ENCODE measurements at regions not wholly inside any gene's neighbourhood (a gene's known extent, or its start where the extent isn't known, plus 50 kb on each side); places are given as distances from the start of the nearest gene placed in this dataset.

DNA sequence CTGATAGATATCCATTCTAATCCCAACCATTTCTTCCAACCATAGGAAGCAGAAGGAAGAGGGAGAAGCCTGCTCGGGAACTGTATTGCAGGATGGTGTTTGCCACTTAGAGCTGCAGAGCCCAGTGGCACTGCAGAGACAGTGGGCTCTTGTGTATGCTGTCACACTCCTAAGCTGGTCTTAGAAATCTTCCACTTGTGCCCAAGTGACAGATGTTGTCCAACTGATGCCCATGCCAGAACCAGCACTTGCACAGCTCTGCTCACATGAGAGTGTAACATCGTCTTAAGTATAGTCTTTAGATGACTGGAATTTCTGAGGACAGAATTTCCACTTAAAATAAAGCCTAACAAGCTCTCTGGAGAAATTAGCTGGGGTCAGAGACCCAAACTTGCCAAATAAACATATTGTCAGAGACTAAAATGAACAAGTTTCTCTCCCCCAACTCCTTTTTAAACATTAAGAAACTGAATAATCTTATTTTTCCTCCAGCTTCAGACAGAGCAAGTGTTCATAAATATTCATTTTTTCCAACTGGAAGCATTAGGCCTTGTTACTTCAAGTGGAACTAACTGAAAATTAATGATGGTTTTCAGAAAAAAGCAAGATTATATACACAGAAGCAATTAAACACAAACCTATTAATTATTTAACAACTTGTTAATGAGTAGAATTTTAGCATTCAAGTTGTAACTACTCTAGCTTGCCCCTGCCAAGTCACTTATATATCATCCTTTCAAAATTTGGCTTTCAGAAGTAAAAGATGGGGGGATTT, 577.3 kb downstream of the AJAP1 start:
- Mint-ChIP-seq H3K4me1 (peaks cover 2% of the 10 kb centered on the region), H3K36me3 (no peaks in the 10 kb centered on the region), H3K27me3 (peaks cover 4% of the 10 kb centered on the region), H3K4me3 (no peak overlapping the region), H3K9me3 (peaks cover 11% of the 10 kb centered on the region), H3K27ac (no peak overlapping the region)
- no peak for DNase-seq

- Mint-ChIP-seq H3K27ac (no peak overlapping the region), H3K4me1 (no peaks in the 10 kb centered on the region), H3K36me3 (no peaks in the 10 kb centered on the region), H3K4me3 (no peak overlapping the region), H3K27me3 (peaks cover 4% of the 10 kb centered on the region), H3K9me3 (no peaks in the 10 kb centered on the region)
- no peak for DNase-seq
These were observed 572.7 kb downstream of the AJAP1 start for GRCh38 chr1:5227114-5227513.

GRCh38 chr1:5225707-5226704, 571.6 kb downstream of the AJAP1 start:
- H3K4me1 Mint-ChIP-seq: no peaks in the 10 kb centered on the region
- H3K4me3 Mint-ChIP-seq: no peak overlapping the region
- peaks cover 4% of the 10 kb centered on the region for H3K27me3 Mint-ChIP-seq
- DNase-seq: no peak
- no peaks in the 10 kb centered on the region for H3K36me3 Mint-ChIP-seq
- no peak overlapping the region for H3K27ac Mint-ChIP-seq
- no peaks in the 10 kb centered on the region for H3K9me3 Mint-ChIP-seq

DNA sequence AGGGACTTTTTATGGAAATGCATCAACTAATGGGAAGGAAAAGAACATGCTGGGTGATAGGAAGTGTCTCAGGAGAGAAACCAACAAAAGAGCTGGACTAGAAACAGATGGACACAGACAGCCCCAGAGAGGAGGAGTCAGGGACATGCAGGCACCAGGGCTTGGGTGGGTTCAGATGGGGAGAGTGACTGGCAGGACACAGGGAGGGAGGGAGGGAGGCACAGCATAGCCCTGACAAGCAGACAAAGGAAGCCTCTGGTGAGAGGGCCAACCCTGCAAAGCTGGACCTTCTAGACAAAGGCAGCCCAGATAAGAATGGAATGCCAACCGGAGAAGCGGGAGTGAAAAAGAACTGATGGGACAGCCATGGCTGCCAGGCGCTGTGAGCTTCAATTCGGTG, 568.8 kb downstream of the AJAP1 start:
- Mint-ChIP-seq H3K4me3 (no peak overlapping the region), H3K27me3 (peaks cover 4% of the 10 kb centered on the region)
- no peak for DNase-seq

GRCh38 chr1:5222626-5223025, 568.2 kb downstream of the AJAP1 start:
- Mint-ChIP-seq H3K9me3 (no peaks in the 10 kb centered on the region), H3K27ac (no peak overlapping the region), H3K36me3 (no peaks in the 10 kb centered on the region), H3K4me3 (no peak overlapping the region), H3K4me1 (no peaks in the 10 kb centered on the region), H3K27me3 (no peaks in the 10 kb centered on the region)
- DNase-seq: no peak

More for the DNA sequence above, 568.8 kb downstream of the AJAP1 start:
- no peaks in the 10 kb centered on the region for H3K4me1 Mint-ChIP-seq
- H3K27ac Mint-ChIP-seq: no peak overlapping the region
- H3K9me3 Mint-ChIP-seq: no peaks in the 10 kb centered on the region
- no peaks in the 10 kb centered on the region for H3K36me3 Mint-ChIP-seq

GRCh38 chr1:5221451-5221850, 567.0 kb downstream of the AJAP1 start:
- no peaks in the 10 kb centered on the region for H3K27me3 Mint-ChIP-seq
- no peaks in the 10 kb centered on the region for H3K9me3 Mint-ChIP-seq
- DNase-seq: no peak
- H3K4me1 Mint-ChIP-seq: no peaks in the 10 kb centered on the region
- H3K27ac Mint-ChIP-seq: no peak overlapping the region
- H3K4me3 Mint-ChIP-seq: no peak overlapping the region
- H3K36me3 Mint-ChIP-seq: no peaks in the 10 kb centered on the region

- Mint-ChIP-seq H3K4me3 (no peak overlapping the region), H3K27me3 (no peaks in the 10 kb centered on the region), H3K4me1 (no peaks in the 10 kb centered on the region), H3K36me3 (no peaks in the 10 kb centered on the region), H3K9me3 (no peaks in the 10 kb centered on the region), H3K27ac (no peak overlapping the region)
- no peak for DNase-seq
These were observed 566.4 kb downstream of the AJAP1 start for GRCh38 chr1:5220821-5221220.

DNA sequence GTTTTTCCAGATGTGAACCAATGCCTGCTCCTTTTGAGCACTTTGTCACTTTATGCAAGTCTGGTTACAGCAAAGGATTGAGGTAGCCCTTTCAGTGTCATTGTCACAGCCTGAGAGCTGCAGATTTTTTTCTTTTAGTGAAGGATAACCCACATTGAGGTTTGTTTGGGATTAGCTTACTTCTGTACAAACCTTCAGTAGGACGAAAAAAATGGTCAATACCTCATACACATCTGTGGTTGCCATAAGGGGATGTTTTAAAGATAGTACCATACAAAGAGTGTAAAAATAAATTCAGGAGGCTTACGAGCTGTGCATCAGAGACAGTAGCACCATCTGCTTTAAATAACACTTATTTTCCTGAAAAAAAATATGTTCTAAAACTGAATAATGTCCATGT, 566.0 kb downstream of the AJAP1 start:
- Mint-ChIP-seq H3K27me3 (no peaks in the 10 kb centered on the region), H3K36me3 (no peaks in the 10 kb centered on the region), H3K27ac (no peak overlapping the region), H3K4me3 (no peak overlapping the region), H3K4me1 (no peaks in the 10 kb centered on the region), H3K9me3 (no peaks in the 10 kb centered on the region)
- DNase-seq: no peak

DNA sequence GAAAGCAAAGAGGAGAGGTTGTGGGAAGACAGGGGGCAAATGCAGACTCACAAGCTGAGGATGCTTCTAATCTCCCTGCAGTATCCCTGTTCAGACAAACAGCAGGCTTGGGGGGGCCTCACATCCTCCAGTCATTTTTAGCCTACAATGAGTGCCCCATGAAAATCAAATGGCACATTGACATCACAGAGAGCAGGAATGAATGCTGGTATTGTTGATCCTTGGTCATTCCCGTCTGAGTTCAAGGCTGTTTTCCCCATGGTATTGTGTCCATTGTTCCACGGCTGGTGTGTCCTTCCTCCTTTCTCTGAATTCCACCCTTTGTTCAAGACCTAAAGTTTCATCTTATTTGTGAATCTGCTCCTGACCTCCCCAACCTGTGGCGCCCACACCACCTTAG, 545.6 kb downstream of the AJAP1 start:
- Mint-ChIP-seq H3K9me3 (peaks cover 3% of the 10 kb centered on the region), H3K4me1 (no peaks in the 10 kb centered on the region), H3K27me3 (peaks cover 5% of the 10 kb centered on the region), H3K36me3 (no peaks in the 10 kb centered on the region), H3K27ac (no peak overlapping the region), H3K4me3 (no peak overlapping the region)
- no peak for DNase-seq

- DNase-seq: no peak
- Mint-ChIP-seq H3K4me1 (no peaks in the 10 kb centered on the region), H3K27me3 (peaks cover 5% of the 10 kb centered on the region), H3K27ac (no peak overlapping the region), H3K9me3 (no peaks in the 10 kb centered on the region), H3K36me3 (no peaks in the 10 kb centered on the region), H3K4me3 (no peak overlapping the region)
These were observed 543.9 kb downstream of the AJAP1 start for GRCh38 chr1:5198328-5198727.

DNA sequence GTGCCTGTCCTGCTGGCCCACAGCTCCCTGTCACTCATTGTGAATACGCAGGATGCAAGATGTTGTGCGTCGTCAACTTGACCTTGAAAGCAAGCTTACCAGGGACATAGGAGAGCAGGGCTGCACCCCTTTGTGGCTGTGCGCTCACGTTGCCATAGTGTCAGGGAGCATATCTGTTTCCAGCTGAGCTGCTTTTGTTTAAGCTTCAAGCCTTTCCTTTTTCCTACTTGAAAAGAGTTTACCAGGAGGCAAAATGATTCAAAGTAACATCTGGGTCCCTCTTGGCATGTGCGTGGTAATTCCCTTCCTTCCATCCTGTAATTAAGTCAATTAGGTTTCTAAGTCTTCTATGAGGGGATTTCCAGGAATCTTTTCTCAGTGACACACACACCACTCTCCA, 537.1 kb downstream of the AJAP1 start:
- Mint-ChIP-seq H3K4me1 (no peaks in the 10 kb centered on the region), H3K9me3 (no peaks in the 10 kb centered on the region), H3K27me3 (no peaks in the 10 kb centered on the region), H3K27ac (no peak overlapping the region), H3K4me3 (no peak overlapping the region), H3K36me3 (no peaks in the 10 kb centered on the region)
- no peak for DNase-seq

DNA sequence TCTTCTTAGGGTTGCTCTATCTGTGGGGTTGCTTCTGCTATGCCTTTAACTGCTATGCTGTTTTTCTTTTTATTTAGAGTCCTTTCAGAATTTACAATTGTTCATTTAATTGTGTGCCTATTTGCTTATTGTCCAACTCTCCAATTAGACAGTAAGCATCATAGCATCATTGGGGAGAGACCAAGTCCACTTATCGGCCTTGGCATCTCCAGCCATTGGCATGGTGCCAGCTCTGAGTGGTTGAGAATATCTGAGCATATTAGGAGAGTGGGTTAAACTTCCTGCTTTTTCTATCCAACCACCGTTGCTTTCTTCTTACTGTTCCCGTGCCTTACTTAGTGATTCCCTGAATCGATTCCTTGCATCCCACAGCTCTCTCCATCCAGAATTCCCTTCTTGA, 535.0 kb downstream of the AJAP1 start:
- Mint-ChIP-seq H3K27me3 (no peaks in the 10 kb centered on the region), H3K36me3 (no peaks in the 10 kb centered on the region), H3K4me3 (no peak overlapping the region), H3K9me3 (no peaks in the 10 kb centered on the region), H3K4me1 (no peaks in the 10 kb centered on the region), H3K27ac (no peak overlapping the region)
- no peak for DNase-seq

GRCh38 chr1:5165762-5166161, 511.4 kb downstream of the AJAP1 start:
- Mint-ChIP-seq H3K27me3 (peaks cover 5% of the 10 kb centered on the region), H3K4me1 (peaks cover 5% of the 10 kb centered on the region), H3K9me3 (no peaks in the 10 kb centered on the region), H3K36me3 (no peaks in the 10 kb centered on the region), H3K4me3 (no peak overlapping the region), H3K27ac (no peak overlapping the region)
- DNase-seq: no peak

GRCh38 chr1:5164158-5164557, 509.7 kb downstream of the AJAP1 start:
- DNase-seq: peak; percentile 22
- Mint-ChIP-seq H3K36me3 (no peaks in the 10 kb centered on the region), H3K4me3 (no peak overlapping the region)

GRCh38 chr1:5161372-5161771, 507.0 kb downstream of the AJAP1 start:
- Mint-ChIP-seq H3K27ac (no peak overlapping the region), H3K4me3 (no peak overlapping the region), H3K9me3 (no peaks in the 10 kb centered on the region), H3K27me3 (peaks cover 5% of the 10 kb centered on the region), H3K36me3 (no peaks in the 10 kb centered on the region), H3K4me1 (peaks cover 5% of the 10 kb centered on the region)
- DNase-seq: no peak

More at GRCh38 chr1:5164158-5164557, 509.7 kb downstream of the AJAP1 start:
- no peak overlapping the region for H3K27ac Mint-ChIP-seq
- H3K27me3 Mint-ChIP-seq: peaks cover 5% of the 10 kb centered on the region
- peaks cover 5% of the 10 kb centered on the region for H3K4me1 Mint-ChIP-seq
- no peaks in the 10 kb centered on the region for H3K9me3 Mint-ChIP-seq
